Muscle of back (tissue), 3 donors: ENCODE measurements at regions not wholly inside any gene's neighbourhood (a gene's known extent, or its start where the extent isn't known, plus 50 kb on each side); places are given as distances from the start of the nearest gene placed in this dataset.

ENCODE experiments used
- DNase-seq, 3 donors: peaks; one replicate each; pipeline versions ENCODE4 v3.0.0 to v3.0.0-alpha.2; 2013

- DNase-seq, result peak in 1 of 3 donors; percentile 31
Measured at GRCh38 chr15:87167055-87167454, 1087.4 kb downstream of the AGBL1 start.

- DNase-seq, result no peak
Measured at GRCh38 chr15:87155771-87156170, 1076.1 kb downstream of the AGBL1 start.

DNA sequence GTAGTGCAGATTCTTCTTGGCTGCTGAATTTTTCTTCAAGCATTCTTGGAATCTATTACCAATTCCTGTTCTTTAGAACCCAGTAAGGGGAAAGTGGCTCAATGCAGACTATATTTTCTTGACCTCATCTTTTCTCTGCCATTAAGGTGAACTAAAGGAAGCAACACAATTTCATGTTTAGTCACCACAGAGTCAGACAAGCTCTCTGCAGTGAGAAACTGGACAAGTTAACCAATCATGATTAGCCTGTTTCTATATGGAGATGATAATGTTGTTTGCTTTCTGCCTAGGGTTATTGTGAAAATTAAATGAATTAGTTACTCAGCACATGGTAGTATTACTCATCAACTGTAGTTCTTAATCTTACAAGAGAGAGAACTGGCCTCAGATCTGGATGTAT, 1075.1 kb downstream of the AGBL1 start:
- peak in 1 of 3 donors; percentile 82 for DNase-seq

GRCh38 chr15:87151202-87151748, 1071.6 kb downstream of the AGBL1 start:
- DNase-seq, result no peak

DNA sequence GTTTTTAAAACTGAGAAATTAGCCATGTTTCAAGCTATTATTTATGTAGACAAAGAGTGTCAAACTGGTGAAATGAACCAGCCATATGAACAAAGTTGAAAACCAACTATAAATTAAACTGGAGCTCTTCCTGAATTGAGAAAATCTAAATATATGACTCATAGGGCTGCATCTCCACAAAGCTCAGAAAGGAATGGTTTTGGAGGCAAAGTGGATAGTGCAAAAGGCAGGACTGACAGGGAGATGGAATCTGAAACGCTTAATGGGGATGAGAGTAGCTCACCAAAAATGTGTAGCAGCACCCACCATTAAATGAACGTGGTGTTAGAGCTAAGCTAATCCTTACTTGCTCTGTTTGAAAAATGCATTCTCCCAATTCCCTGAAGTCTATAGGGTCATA, 1066.0 kb downstream of the AGBL1 start:
- DNase-seq, result peak in 1 of 3 donors; percentile 17

DNA sequence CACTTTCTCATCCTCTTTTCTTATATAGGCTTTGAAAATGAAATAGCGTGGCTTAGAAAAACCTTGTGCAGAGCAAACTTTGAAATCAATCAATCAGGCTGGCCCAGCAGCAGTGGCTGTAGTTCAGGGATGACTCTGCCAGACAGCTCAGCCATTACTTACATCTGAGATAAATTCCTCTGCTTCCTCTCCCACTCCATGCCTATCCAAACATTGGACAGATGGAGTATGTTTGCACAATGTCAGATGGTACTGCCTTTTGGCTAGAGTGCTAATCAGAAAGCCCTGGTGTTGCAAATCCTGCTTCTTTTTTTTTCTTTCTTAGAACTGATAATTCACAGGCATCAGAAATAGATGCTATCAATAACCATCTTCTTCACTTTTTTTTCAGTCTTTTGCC, 1065.1 kb downstream of the AGBL1 start:
- peak in 1 of 3 donors; percentile 31 for DNase-seq

DNA sequence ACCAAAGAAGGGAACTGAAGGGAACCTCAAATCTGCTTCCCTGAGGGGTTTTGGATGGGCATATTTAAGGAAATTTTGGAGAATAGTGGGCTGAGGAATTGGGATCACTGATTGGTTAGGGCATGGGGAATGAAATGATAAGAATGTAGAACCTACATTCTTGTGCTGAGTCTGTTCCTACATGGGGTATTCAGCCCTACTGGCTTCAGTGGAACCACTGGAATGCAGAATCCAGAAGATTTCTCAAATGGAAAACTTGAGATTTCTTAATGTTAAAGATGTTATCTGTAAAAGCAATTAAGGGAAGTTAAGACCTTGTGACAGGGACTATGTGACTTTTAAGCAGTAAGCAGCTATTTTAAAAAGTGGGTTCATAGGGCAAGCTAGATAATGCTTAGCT, 1062.4 kb downstream of the AGBL1 start:
- DNase-seq, result no peak

GRCh38 chr15:87135109-87135508, 1055.4 kb downstream of the AGBL1 start:
- no peak for DNase-seq

GRCh38 chr15:87133704-87134103, 1054.0 kb downstream of the AGBL1 start:
- DNase-seq, result no peak

DNA sequence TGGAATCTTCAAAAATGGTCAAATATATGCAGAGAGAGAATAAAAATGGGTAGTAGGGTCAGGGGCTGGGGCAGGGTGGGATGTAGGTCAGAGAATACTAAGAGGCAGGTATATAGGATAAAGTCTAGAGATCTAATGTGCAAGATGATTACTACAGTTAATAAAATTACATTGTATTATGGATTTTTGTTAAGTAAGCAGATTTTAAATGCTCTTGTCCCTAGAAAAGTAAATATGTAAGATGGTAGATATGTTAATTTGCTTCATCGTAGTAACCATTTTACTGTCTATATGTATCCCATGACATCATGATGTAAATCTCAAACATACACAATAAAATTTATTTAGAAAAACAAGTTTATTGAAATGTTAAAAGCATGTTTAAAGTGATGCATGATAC, 1051.4 kb downstream of the AGBL1 start:
- no peak for DNase-seq

GRCh38 chr15:87129916-87130315, 1050.2 kb downstream of the AGBL1 start:
- no peak for DNase-seq

- DNase-seq, result no peak
Measured at GRCh38 chr15:87123676-87124382, 1044.2 kb downstream of the AGBL1 start.

GRCh38 chr15:87121336-87121735, 1041.7 kb downstream of the AGBL1 start:
- DNase-seq, result no peak

- no peak for DNase-seq
Measured at GRCh38 chr15:87120555-87120954, 1040.9 kb downstream of the AGBL1 start.

DNA sequence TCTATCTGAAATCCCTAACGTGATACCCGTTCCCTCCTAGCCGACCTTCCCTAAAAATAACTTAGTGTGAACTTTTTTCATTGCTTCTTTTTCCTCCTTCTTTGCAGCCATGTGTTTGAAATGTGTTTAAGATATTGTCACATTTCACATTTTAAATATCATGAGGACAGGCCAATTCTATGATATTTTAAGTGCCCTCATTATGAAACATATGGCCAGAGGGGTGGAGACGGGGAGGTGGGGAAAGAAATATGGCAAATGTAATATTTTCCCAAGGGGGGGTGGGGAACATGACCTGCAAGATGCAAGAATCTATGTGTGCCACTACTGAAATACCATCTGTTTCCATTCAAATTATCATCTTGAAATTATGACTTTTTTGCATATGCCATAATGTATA, 1039.2 kb downstream of the AGBL1 start:
- DNase-seq, result no peak

DNA sequence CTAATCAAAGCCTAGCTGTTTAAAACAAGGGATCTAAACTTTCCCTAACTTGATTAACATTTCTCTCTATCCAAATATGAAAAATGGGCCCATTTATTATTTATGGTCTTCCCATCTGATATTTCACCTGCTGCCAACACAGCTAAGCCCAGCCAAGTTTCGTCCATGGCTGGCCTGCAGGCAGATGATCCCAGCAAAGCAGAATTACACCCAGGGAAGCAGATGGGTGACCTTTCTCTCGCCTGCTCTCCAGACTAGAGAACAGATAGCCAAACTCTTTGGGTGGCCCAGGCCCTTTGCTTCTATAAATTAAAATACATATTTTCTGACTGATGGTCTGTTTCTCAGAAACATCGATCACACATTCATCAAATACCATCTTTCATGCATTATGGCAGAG, 1038.8 kb downstream of the AGBL1 start:
- peak; percentile 28 to 50 (median 32) for DNase-seq

GRCh38 chr15:87115795-87116194, 1036.1 kb downstream of the AGBL1 start:
- DNase-seq, result no peak

DNA sequence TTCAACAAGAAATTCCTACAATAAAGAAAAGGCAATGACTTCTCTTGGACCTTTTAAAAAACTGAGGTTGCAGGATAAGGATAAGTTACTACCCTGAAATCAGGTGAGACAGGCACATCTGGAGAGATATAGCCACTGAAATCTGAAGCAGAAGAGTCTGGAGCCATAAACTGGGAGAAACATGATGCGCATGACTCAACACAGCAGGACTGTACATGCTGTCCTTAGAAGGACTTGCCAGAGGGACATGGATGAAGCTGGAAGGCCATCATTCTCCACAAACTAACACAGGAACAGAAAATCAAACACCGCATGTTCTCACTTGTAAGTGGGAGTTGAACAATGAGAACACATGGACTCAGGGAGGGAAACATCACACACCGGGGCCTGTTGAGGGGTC, 1020.2 kb downstream of the AGBL1 start:
- DNase-seq, result no peak

DNA sequence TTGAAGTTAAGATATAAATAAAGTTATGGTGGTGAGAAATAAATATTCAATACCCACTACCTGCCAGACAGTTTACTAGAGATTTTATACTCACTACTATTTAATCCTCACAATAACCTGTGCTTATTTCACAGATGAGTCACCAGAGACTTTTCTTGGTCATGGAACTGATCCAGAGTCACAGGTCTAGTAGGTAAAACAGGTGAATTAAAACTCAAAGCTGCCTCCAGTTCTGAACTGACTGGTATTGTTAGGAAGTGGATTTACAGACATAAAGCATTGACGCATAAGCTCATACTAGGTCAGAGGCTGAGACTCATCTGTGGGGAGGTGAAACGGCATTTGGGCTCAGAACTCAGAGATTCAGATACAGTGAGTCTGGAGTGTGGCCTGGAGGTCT, 1009.9 kb downstream of the AGBL1 start:
- no peak for DNase-seq

DNA sequence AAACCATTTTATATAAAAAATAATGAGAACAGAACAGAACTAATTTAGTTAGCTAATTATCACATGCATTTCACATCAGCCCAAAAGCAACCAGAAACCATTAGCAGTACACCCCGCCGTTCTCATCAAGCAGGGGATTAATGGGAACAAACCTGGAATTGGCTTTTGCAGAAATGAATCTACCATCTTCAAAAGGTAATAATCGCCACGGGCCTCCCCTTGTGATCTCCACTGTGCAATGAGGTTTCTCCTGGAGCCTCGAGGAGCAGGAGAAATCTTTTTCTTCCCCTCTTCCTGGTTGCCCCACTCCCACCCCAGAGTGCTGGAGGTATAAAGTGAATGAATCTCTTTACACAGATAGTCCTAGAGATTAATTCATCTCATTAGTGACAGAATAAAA, 1003.5 kb downstream of the AGBL1 start:
- no peak for DNase-seq

DNA sequence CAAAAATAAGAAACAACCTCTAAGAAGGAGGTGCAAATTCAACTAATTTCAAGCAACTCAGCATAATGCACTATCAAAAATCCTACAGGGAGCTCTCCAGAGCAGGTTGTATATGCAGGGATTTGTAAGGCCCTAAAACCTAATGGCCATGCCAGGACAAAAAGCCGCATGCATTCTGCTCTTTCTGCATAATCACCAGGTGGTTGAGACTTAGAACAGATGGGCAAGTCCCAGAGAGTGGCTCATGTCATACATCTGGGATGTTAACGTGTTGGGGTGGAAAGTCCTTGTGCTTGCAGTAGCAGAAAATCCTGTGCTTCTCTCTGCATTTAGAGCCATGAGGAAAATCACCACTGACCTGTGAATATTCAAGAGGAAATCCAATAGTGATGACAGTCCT, 1002.9 kb downstream of the AGBL1 start:
- DNase-seq, result no peak

GRCh38 chr15:87080547-87080946, 1000.9 kb downstream of the AGBL1 start:
- DNase-seq, result no peak
